Mesenchymal stem cell (in vitro differentiated cells and primary cell): ENCODE measurements at regions not wholly inside any gene's neighbourhood (a gene's known extent, or its start where the extent isn't known, plus 50 kb on each side); places are given as distances from the start of the nearest gene placed in this dataset.

ENCODE experiments used
- DNase-seq: peaks from one replicate; pipeline ENCODE4 v3.0.0-alpha.2; 2013
- H2AFZ ChIP-seq: one replicate; pipeline ENCODE4 v1.6.1; 2013; ENCODE audit warnings: low read depth, mild to moderate bottlenecking, control low read depth, inconsistent platforms, low read length, moderate library complexity
- H2AK5ac ChIP-seq: 2 replicates; pipeline ENCODE4 v1.6.1; 2013; ENCODE audit warnings: low read length, moderate library complexity, mild to moderate bottlenecking, inconsistent platforms; ENCODE audit not compliant: severe bottlenecking
- H2BK120ac ChIP-seq: one replicate; pipeline ENCODE4 v1.6.1; 2013; ENCODE audit warnings: low read depth, mild to moderate bottlenecking, inconsistent platforms, low read length, moderate library complexity
- H2BK12ac ChIP-seq, 2 experiments: one replicate each; pipeline ENCODE4 v1.6.1; 2013; ENCODE audit warnings: inconsistent platforms in 2 of 2, low read length in 2 of 2, mild to moderate bottlenecking in 2 of 2, moderate library complexity in 2 of 2, control low read depth in 1 of 2
- H2BK15ac ChIP-seq: one replicate; pipeline ENCODE4 v1.6.1; 2013; ENCODE audit warnings: mild to moderate bottlenecking, low read depth, inconsistent platforms; ENCODE audit not compliant: poor library complexity, severe bottlenecking
- H2BK5ac ChIP-seq: 2 replicates; pipeline ENCODE4 v1.6.1; 2013; ENCODE audit warnings: low read depth, mild to moderate bottlenecking, low read length, control low read depth, inconsistent platforms; ENCODE audit not compliant: poor library complexity, severe bottlenecking
- H3K14ac ChIP-seq, 2 experiments: one replicate each; pipeline ENCODE4 v1.6.1; 2013; ENCODE audit warnings: inconsistent platforms in 2 of 2, low read length in 2 of 2, control low read depth in 1 of 2, mild to moderate bottlenecking in 1 of 2, moderate library complexity in 1 of 2
- H3K18ac ChIP-seq, 2 experiments: one replicate each; pipeline ENCODE4 v1.6.1; 2013; ENCODE audit warnings: inconsistent platforms in 2 of 2, low read length in 2 of 2, control low read depth in 1 of 2, low read depth in 1 of 2, mild to moderate bottlenecking in 1 of 2
- H3K23ac ChIP-seq, 2 experiments: one replicate each; pipeline ENCODE4 v1.6.1; 2013; ENCODE audit warnings: inconsistent platforms in 2 of 2, low read length in 2 of 2, mild to moderate bottlenecking in 2 of 2, moderate library complexity in 2 of 2, control low read depth in 1 of 2
- H3K27ac ChIP-seq: 2 replicates; pipeline ENCODE4 v1.5.1; 2013; ENCODE audit warnings: mild to moderate bottlenecking, moderate library complexity, low read length, control low read depth, inconsistent platforms; ENCODE audit not compliant: poor library complexity, severe bottlenecking
- H3K27me3 ChIP-seq, 2 experiments: 2 replicates each; pipeline versions ENCODE4 v1.6.1 to v1.7.0; 2013; ENCODE audit warnings: low read length in 2 of 2, mild to moderate bottlenecking in 2 of 2, moderate library complexity in 2 of 2, control low read depth in 1 of 2, inconsistent platforms in 1 of 2; ENCODE audit not compliant: control insufficient read depth in 1 of 2, insufficient read depth in 1 of 2
- H3K36me3 ChIP-seq, 2 experiments: 2 replicates each; pipeline versions ENCODE4 v1.6.1 to v1.7.0; 2013; ENCODE audit warnings: low read length in 2 of 2, control low read depth in 1 of 2, inconsistent platforms in 1 of 2, low read depth in 1 of 2, mild to moderate bottlenecking in 1 of 2; ENCODE audit not compliant: insufficient read depth in 2 of 2, control insufficient read depth in 1 of 2
- H3K4ac ChIP-seq, 2 experiments: one replicate each; pipeline ENCODE4 v1.6.1; 2013; ENCODE audit warnings: inconsistent platforms in 2 of 2, low read length in 2 of 2, mild to moderate bottlenecking in 2 of 2, moderate library complexity in 2 of 2, control low read depth in 1 of 2, low read depth in 1 of 2
- H3K4me1 ChIP-seq: 2 replicates; pipeline ENCODE4 v1.6.1; 2013; ENCODE audit warnings: low read depth, low read length, control low read depth; ENCODE audit not compliant: control insufficient read depth, insufficient read depth
- H3K4me2 ChIP-seq: 2 replicates; pipeline ENCODE4 v1.6.1; 2013; ENCODE audit warnings: low read length, mild to moderate bottlenecking, inconsistent platforms; ENCODE audit not compliant: poor library complexity, severe bottlenecking
- H3K4me3 ChIP-seq, 2 experiments: 2 replicates each; pipeline versions ENCODE4 v1.5.1 to v1.7.0; 2013; ENCODE audit warnings: low read length in 2 of 2, mild to moderate bottlenecking in 2 of 2, control low read depth in 1 of 2, low read depth in 1 of 2; ENCODE audit not compliant: insufficient read depth in 1 of 2
- H3K79me1 ChIP-seq: replicated peaks from 2 replicates; pipeline ENCODE4 v1.6.1; 2013; ENCODE audit warnings: mild to moderate bottlenecking, control low read depth, low read length, inconsistent platforms; ENCODE audit not compliant: poor library complexity, severe bottlenecking
- H3K9ac ChIP-seq: 2 replicates; pipeline ENCODE4 v1.7.0; 2013; ENCODE audit warnings: mild to moderate bottlenecking, low read length, moderate library complexity
- H3K9me3 ChIP-seq: 2 replicates; pipeline ENCODE4 v1.7.0; 2013; ENCODE audit warnings: mild to moderate bottlenecking, low read length; ENCODE audit not compliant: control insufficient read depth
- H4K8ac ChIP-seq: one replicate; pipeline ENCODE4 v1.6.1; 2013; ENCODE audit warnings: inconsistent platforms, mild to moderate bottlenecking, low read length, moderate library complexity
- H4K91ac ChIP-seq: one replicate; pipeline ENCODE4 v1.6.1; 2013; ENCODE audit warnings: mild to moderate bottlenecking, low read length, inconsistent platforms
- WGBS: methylation state at CpG from one replicate; pipeline ENCODE4 v1.1.7; 2013; ENCODE audit warnings: mixed read lengths; 5-methylcytosine and 5-hydroxymethylcytosine counted together

- Histone ChIP-seq H4K91ac (no peak overlapping the region), H3K14ac (no peak overlapping the region), H2AFZ (no peak overlapping the region), H3K27ac (no peak overlapping the region), H2BK15ac (no peak overlapping the region), H3K9ac (no peak overlapping the region), H4K8ac (no peak overlapping the region), H3K23ac (no peak overlapping the region), H3K36me3 (no peaks in the 10 kb centered on the region), H2AK5ac (no peak overlapping the region), H3K79me1 (no peaks in the 10 kb centered on the region), H3K4ac (no peak overlapping the region), H3K27me3 (no peaks in the 10 kb centered on the region), H2BK120ac (no peak overlapping the region), H3K4me3 (no peak overlapping the region), H3K4me2 (no peak overlapping the region), H3K18ac (no peak overlapping the region), H3K9me3 (no peaks in the 10 kb centered on the region), H2BK5ac (no peak overlapping the region), H2BK12ac (peak overlapping the region in 1 of 2 experiments; percentile 55), H3K4me1 (no peaks in the 10 kb centered on the region)
- DNase-seq, result peak; percentile 3
- 79% methylated on average over 6 of the region's 6 CpGs for WGBS
These were observed 228.0 kb upstream of the MEX3C start for GRCh38 chr18:51425475-51425874.

- H2BK5ac ChIP-seq, result no peak overlapping the region
- no peak overlapping the region for H2AK5ac ChIP-seq
- peak; percentile 9 for DNase-seq
- H3K79me1 ChIP-seq, result no peaks in the 10 kb centered on the region
- H4K8ac ChIP-seq, result no peak overlapping the region
- no peak overlapping the region for H3K4ac ChIP-seq
- no peak overlapping the region for H4K91ac ChIP-seq
- no peak overlapping the region for H3K27ac ChIP-seq
- H2BK15ac ChIP-seq, result no peak overlapping the region
- no peaks in the 10 kb centered on the region for H3K36me3 ChIP-seq
- no peak overlapping the region for H3K18ac ChIP-seq
- WGBS, result 54% methylated on average over 3 of the region's 3 CpGs
- H2BK120ac ChIP-seq, result no peak overlapping the region
- no peak overlapping the region for H3K23ac ChIP-seq
- H3K9ac ChIP-seq, result no peak overlapping the region
- H2AFZ ChIP-seq, result no peak overlapping the region
- H3K4me3 ChIP-seq, result no peak overlapping the region
- no peaks in the 10 kb centered on the region for H3K4me1 ChIP-seq
- no peaks in the 10 kb centered on the region for H3K27me3 ChIP-seq
- no peaks in the 10 kb centered on the region for H3K9me3 ChIP-seq
- H2BK12ac ChIP-seq, result no peak overlapping the region
- H3K14ac ChIP-seq, result no peak overlapping the region
- H3K4me2 ChIP-seq, result no peak overlapping the region
These were observed 228.4 kb upstream of the MEX3C start for GRCh38 chr18:51425889-51426288.

GRCh38 chr18:51426996-51427395 lies 229.5 kb upstream of the MEX3C start:
- DNase-seq, result no peak
- no peak overlapping the region for H2AK5ac ChIP-seq
- H3K27me3 ChIP-seq, result no peaks in the 10 kb centered on the region
- H2AFZ ChIP-seq, result no peak overlapping the region
- no peaks in the 10 kb centered on the region for H3K9me3 ChIP-seq
- no peaks in the 10 kb centered on the region for H3K4me1 ChIP-seq
- no peak overlapping the region for H3K14ac ChIP-seq
- H4K91ac ChIP-seq, result no peak overlapping the region
- no peaks in the 10 kb centered on the region for H3K36me3 ChIP-seq
- no peak overlapping the region for H3K23ac ChIP-seq
- H3K4ac ChIP-seq, result no peak overlapping the region
- no peak overlapping the region for H3K27ac ChIP-seq
- no peak overlapping the region for H3K4me2 ChIP-seq
- H3K18ac ChIP-seq, result no peak overlapping the region
- no peak overlapping the region for H2BK5ac ChIP-seq
- H4K8ac ChIP-seq, result no peak overlapping the region
- no peak overlapping the region for H3K9ac ChIP-seq
- no peak overlapping the region for H2BK15ac ChIP-seq
- no peak overlapping the region for H3K4me3 ChIP-seq
- H2BK12ac ChIP-seq, result no peak overlapping the region
- WGBS, result 88% methylated on average over 1 of the region's 2 CpGs
- no peaks in the 10 kb centered on the region for H3K79me1 ChIP-seq
- H2BK120ac ChIP-seq, result no peak overlapping the region

- Histone ChIP-seq H3K14ac (no peak overlapping the region), H3K4me3 (no peak overlapping the region), H3K4ac (no peak overlapping the region), H2BK120ac (no peak overlapping the region), H3K18ac (no peak overlapping the region), H3K79me1 (no peaks in the 10 kb centered on the region), H3K27ac (no peak overlapping the region), H2AK5ac (no peak overlapping the region), H3K4me2 (no peak overlapping the region), H3K27me3 (no peaks in the 10 kb centered on the region), H3K9me3 (no peaks in the 10 kb centered on the region), H3K4me1 (no peaks in the 10 kb centered on the region), H4K91ac (no peak overlapping the region), H3K23ac (no peak overlapping the region), H2AFZ (no peak overlapping the region), H2BK12ac (no peak overlapping the region), H4K8ac (no peak overlapping the region), H3K36me3 (no peaks in the 10 kb centered on the region), H2BK5ac (no peak overlapping the region), H2BK15ac (no peak overlapping the region), H3K9ac (no peak overlapping the region)
- no peak for DNase-seq
These were observed 232.2 kb upstream of the MEX3C start for GRCh38 chr18:51429644-51430043.
